GM21381 (cell line): ENCODE measurements at regions not wholly inside any gene's neighbourhood (a gene's known extent, or its start where the extent isn't known, plus 50 kb on each side); places are given as distances from the start of the nearest gene placed in this dataset.

ENCODE experiments used
- ATAC-seq: cut with Tn5 transposase; IDR thresholded peaks from one replicate; pipeline ENCODE4 v1.9.1; 2021; ENCODE audit warnings: mild to moderate bottlenecking, moderate library complexity; ENCODE audit not compliant: unreplicated experiment

DNA sequence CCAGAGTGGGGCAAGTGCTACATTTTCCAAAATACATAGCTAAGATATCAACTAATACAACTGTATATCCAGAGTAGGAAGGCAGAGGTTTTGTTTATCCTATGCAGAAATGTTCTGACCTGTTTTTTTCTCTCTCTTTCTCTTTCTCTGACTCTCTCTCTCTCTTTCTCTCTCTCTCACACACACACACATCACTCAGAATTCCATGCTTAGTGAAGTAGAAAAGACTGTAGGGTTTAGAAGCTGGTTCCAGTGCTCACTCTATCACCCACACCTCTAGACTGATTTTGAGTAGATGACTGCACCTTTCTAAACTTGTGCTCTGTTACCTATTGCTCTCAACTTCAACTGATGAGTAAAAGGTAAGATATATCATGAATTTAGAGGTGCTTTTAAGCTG is 356.7 kb downstream of the LRIG3 start:
- no peak for ATAC-seq

DNA sequence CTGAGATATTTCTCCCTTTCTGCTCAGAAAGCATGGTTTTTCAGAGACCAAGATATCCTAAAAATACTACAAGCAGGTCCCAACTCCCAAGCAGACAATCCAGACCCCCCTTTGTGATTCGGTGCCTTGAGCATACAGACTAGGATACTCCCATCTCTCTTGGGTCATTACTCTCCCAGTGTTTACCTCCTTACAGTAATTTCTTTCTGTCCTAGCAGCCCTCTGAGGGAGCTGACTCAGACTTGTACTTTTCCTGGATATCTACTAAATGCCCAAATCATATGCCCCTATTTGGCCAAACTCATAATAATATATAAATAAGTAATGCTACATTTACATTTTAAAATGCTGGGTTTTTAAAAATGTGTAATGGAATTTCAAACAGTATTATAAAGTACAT is 355.6 kb downstream of the LRIG3 start:
- no peak for ATAC-seq

DNA sequence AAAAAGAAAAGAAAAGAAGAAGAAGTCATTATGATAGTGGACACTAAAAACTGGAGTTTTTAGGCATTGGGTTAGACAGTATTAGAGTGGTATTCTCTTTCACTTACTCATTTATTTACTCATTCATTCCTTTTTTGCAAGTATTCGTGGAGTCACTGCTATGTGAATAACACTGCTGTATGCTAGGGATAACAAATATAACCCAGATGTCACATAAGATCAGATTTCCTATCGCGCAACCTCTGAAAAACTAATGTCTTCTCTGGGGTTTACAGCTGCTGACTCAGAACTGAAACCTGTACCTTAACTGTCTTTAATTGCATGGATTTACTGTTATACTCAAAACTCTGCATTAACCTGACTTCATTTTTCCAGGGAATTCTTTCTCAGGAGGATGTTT is 353.7 kb downstream of the LRIG3 start:
- no peak for ATAC-seq

- no peak for ATAC-seq
Observed at GRCh38 chr12:58567189-58567588, 353.1 kb downstream of the LRIG3 start.

DNA sequence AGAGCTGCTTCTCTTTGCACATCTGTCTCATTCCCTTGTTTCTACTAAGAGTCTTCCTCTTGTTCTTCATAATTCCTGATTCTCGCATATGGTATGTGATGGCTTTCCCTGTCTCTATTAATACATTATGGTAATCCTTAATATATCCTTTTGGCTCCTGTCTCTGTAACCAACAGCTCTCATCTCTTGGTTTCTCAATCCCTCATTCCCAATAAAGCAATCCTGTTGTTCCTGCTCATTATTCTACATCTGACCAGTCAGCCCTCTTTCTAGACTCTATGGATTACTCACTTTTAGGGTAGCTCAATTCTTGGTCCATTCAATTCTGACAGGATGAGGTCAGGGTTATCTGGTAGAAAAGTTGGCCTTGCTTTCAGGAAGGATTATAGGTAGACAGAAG is 349.9 kb downstream of the LRIG3 start:
- ATAC-seq, result no peak

- no peak for ATAC-seq
Observed at GRCh38 chr12:58575256-58575655, 345.0 kb downstream of the LRIG3 start.

DNA sequence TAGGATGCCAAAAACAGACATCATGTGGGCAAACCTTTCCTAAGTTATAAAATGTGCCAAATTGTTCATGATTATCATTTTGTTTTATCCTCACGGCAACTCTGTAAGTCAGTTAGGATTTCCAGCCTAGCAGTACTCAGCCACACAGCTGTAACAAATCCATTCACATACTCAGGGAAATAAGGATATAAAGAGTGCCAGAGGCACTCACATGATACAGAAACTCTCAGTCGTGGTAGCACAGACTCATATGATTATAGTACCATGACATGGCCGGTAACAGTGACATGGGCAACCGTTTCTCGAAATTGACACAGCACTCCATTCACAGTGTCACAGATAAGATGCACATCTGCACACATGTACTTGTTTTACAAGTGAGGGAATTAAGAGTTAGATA is 344.2 kb downstream of the LRIG3 start:
- ATAC-seq, result no peak

DNA sequence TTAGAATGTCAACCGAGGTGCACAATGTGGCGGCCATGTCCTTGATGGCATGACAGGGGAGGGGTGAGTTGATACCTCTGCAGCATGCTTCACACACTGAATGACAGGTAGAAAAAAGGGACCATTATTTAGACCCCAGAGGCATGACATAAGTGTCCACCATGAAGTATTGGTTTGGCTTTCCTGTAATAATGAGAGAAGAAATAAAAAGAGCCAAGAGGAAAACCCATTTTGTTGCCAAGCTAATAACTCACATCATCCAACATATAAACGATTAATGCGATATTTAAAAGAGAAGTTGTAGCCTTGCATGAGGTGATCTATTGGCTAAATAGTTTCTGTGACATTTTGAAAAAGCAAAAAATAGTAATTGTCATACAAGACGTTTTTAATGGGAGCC is 343.4 kb downstream of the LRIG3 start:
- ATAC-seq, result no peak

GRCh38 chr12:58580095-58580494 is 340.2 kb downstream of the LRIG3 start:
- no peak for ATAC-seq

GRCh38 chr12:58583529-58583928 is 336.8 kb downstream of the LRIG3 start:
- ATAC-seq, result no peak

- ATAC-seq, result no peak
Observed at GRCh38 chr12:58583940-58584339, 336.4 kb downstream of the LRIG3 start.

DNA sequence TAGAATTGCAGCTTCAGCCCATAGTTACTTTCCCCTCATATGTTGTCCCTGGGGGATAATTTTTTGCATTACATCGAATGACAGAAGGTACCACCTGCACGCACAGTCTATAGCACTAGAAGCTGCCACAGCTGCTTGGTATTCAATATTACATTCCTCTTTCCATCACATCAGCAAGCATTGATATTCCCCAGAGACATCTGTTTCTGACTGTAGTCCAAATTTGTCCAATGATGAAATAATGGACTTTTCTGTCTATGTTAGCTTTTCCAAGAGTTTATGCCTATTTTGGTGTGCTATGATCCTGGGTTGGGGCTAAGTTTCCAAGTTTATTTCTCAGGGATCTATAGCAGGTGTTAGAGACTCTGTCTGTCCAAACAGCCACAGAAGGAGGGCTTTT is 335.4 kb downstream of the LRIG3 start:
- ATAC-seq, result no peak

DNA sequence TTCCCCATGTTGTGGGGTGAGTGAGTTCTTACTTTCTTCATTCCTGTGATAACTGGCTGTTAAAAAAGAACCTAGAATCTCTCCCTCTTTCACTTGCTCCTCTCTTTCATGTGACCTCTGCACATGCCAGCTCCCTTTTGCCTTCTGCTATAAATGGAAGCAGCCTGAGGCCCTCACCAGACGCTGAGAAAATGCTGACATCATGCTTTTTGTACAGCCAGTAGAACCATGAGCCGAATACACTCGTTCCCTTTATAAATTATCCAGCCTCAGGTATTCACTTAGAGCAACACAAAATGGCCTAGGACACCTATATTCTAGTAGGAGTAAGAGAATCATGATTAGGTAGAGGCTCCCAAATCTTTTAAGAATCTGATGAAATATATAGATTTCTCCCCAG is 333.5 kb downstream of the LRIG3 start:
- ATAC-seq, result no peak

DNA sequence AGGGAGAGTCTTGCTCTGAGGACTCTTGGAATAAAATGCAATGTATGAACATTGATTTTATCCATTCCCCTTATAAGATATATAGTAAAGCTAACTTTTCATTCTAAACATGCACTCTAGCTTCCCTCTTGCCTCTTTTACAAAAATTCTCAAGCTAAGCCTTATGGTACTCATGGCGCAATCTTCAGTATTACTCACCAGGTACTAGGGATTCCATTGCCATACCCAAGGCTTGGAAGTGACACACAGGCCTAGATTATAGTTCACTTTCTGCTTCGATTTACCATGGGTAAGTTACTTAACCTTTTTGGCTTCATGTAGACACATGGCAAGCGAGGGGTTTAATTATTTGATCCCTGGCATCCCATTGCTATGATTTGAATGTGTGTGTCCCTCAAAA is 331.5 kb downstream of the LRIG3 start:
- ATAC-seq, result no peak

DNA sequence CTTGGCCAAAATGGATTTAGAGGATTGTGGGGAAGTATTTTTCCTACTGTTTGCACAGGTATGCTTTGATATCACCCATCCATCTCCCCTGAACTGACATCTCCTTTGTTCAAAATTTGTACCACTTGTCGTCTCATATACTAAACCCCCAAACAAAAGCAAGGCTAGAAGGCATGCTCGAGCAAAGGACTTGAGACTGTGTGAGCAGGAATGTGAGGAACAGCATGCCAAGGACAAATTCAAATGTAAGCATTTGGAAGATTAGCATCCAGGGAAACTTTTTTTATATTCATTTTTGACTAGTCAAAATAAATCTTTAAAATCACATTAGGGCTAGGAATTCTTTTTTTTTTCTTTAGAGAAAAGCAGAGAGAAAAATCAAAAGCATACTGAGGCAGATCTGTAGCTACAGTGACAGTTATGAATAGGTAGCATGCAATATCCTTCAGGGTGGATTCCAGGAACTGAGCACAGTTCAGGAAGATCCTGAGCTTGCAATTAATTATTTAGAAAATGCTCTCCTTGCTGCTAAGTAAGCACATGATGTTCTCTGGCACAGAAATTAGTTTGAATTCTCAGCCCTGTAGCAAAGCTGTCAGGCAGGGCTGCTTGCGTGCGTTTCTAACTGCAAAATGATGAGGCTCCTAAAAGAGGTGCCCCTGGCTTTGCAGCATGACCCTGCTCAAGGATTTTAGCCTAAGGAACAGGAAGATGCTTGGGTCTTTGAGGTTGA is 327.7 kb downstream of the LRIG3 start:
- no peak for ATAC-seq

GRCh38 chr12:58593557-58594304 is 326.6 kb downstream of the LRIG3 start:
- no peak for ATAC-seq

- no peak for ATAC-seq
Observed at GRCh38 chr12:58596381-58596780, 323.9 kb downstream of the LRIG3 start.

- ATAC-seq, result no peak
Observed at GRCh38 chr12:58601529-58601928, 318.8 kb downstream of the LRIG3 start.

DNA sequence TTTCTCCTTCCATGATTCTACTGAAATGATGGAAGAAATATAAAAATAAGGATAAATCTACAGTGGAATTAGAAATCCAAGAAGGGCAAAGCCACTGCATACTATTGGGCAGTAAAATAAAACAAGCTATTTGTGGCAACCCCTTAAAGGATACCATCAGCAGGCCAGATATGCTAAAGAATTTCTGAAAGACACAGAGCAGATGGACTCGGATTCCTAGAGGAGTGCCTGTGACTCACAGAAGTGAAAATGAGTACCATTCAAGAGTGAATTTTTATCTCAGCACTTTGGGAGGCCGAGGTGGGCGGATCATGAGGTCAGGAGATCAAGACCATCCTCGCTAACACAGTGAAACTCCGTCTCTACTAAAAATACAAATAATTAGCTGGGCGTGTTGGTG is 318.1 kb downstream of the LRIG3 start:
- ATAC-seq, result no peak

DNA sequence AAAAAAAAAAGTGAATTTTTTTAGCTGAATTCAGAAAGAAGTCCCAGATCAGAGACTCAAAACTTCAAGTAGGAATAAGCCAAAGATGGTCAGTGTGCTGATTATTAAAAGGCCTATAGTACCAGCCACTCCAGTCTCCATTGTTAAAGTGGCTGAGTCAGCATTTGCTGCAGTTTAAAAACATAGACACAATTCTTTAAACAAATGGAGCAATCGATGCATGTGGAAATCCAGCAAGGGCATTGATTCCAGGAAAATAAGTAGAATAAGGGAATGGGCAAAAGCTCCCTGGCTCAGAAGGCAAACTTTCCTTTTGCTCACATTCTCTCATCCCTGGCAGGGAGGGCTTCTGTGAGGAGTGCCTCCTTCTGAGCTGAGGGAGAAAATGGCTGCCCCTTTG is 317.6 kb downstream of the LRIG3 start:
- no peak for ATAC-seq

DNA sequence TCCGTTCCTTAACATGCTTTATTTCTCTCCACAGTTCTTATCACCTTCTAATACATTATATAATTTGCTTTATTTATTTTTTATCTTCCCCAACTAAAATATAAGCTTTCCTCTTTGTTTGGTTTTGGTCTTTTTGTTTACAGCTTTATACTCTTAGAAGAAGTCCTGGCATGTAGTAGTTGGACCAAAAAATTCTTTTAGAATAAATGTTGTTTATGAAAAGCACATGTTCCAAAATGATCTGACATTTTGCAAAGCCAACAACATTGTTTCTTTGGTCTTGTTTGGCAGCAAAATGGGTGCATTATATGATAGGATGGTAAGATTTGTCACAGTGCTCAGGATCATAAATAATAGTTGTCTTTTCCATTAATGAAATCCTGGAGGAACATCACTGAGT is 312.5 kb downstream of the LRIG3 start:
- no peak for ATAC-seq

DNA sequence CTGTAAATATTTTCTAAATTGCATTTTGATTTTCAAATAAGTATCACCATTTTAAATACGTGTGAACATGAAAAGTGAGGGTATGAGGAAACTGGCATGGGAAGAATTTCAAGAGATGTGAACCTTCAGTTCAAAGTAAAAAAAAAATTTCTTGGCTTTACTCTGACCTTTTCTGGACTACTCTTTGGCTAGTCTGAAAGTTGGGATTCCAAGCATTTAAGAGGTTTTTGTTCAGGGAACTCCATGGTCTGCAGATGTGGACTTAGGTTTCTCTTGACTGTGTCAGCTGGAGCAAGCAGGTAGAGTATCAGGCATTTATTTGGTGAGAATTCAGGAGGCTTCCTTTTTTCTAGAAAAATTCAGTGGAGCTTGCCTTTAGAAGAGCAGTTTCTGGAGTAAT is 311.6 kb downstream of the LRIG3 start:
- ATAC-seq, result no peak

DNA sequence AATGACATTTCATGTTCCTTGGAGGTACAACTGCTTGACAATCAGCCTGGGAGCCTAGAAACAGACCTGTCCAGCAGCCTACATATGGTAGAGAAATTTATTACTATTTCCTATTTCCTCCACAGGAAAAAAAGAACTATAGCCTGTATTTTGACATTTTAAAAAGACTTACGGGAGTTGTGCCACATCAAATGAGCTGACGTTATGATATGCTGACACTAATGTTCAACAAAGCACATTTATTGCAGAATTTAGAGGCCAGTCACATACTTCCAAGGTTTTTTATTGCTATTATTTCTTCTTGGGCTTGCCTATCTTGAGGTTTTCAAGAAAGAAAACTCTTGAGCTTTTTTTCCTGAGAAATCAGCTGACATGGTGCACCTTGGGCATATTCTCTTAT is 305.3 kb downstream of the LRIG3 start:
- no peak for ATAC-seq
